GM21825 (cell line): ENCODE measurements at regions not wholly inside any gene's neighbourhood (a gene's known extent, or its start where the extent isn't known, plus 50 kb on each side); places are given as distances from the start of the nearest gene placed in this dataset.

Experiments used
- ATAC-seq: cut with Tn5 transposase; IDR thresholded peaks from one replicate; pipeline ENCODE4 v1.9.1; 2021; ENCODE audit warnings: mild to moderate bottlenecking, moderate library complexity; ENCODE audit not compliant: unreplicated experiment

- ATAC-seq, result no peak
Measured at GRCh38 chr20:20835897-20836296, 123.5 kb upstream of the RALGAPA2 start.

- ATAC-seq, result no peak
Measured at GRCh38 chr20:20834008-20834407, 121.6 kb upstream of the RALGAPA2 start.

- no peak for ATAC-seq
Measured at GRCh38 chr20:20832715-20833114, 120.3 kb upstream of the RALGAPA2 start.

- no peak for ATAC-seq
Measured at GRCh38 chr20:20831794-20832193, 119.3 kb upstream of the RALGAPA2 start.

- no peak for ATAC-seq
Measured at GRCh38 chr20:20829681-20830080, 117.2 kb upstream of the RALGAPA2 start.

GRCh38 chr20:20827992-20828597 lies 115.7 kb upstream of the RALGAPA2 start:
- no peak for ATAC-seq

GRCh38 chr20:20824924-20825584 lies 112.6 kb upstream of the RALGAPA2 start:
- ATAC-seq, result no peak

- ATAC-seq, result no peak
Measured at GRCh38 chr20:20823476-20823881, 111.0 kb upstream of the RALGAPA2 start.

GRCh38 chr20:20821484-20822260 lies 109.2 kb upstream of the RALGAPA2 start:
- no peak for ATAC-seq

- no peak for ATAC-seq
Measured at GRCh38 chr20:20820785-20821483, 108.5 kb upstream of the RALGAPA2 start.

GRCh38 chr20:20820104-20820503 lies 107.7 kb upstream of the RALGAPA2 start:
- ATAC-seq, result no peak

GRCh38 chr20:20816969-20817755 lies 104.7 kb upstream of the RALGAPA2 start:
- no peak for ATAC-seq

GRCh38 chr20:20815711-20816455 lies 103.4 kb upstream of the RALGAPA2 start:
- ATAC-seq, result no peak

GRCh38 chr20:20814685-20815084 lies 102.2 kb upstream of the RALGAPA2 start:
- ATAC-seq, result no peak

- ATAC-seq, result no peak
Measured at GRCh38 chr20:20812136-20812535, 99.7 kb upstream of the RALGAPA2 start.

- ATAC-seq, result no peak
Measured at GRCh38 chr20:20808016-20808415, 95.6 kb upstream of the RALGAPA2 start.

GRCh38 chr20:20806121-20807095 lies 94.0 kb upstream of the RALGAPA2 start:
- ATAC-seq, result no peak

- ATAC-seq, result no peak
Measured at GRCh38 chr20:20803011-20803410, 90.6 kb upstream of the RALGAPA2 start.

- no peak for ATAC-seq
Measured at GRCh38 chr20:20802328-20802727, 89.9 kb upstream of the RALGAPA2 start.
